BE2C (cell line): ENCODE measurements at regions not wholly inside any gene's neighbourhood (a gene's known extent, or its start where the extent isn't known, plus 50 kb on each side); places are given as distances from the start of the nearest gene placed in this dataset.
A peak's percentile ranks its signal among the peaks of the same experiment; 100 is the strongest.
"Not testable (repeated sequence)": the region's sequence is repeated elsewhere in the genome, so short reads cannot be mapped to it uniquely, and the experiment has no call there.

ENCODE experiments used
- DNase-seq: peaks from one replicate; pipeline ENCODE4 v3.0.0-alpha.2; 2020
- H3K27me3 ChIP-seq: fragments of 250-450 bp; sonication (Bioruptor Pico); 2 replicates; pipeline ENCODE4 v1.5.1; 2020; ENCODE audit warnings: mild to moderate bottlenecking
- H3K36me3 ChIP-seq: fragments of 250-450 bp; sonication (Bioruptor Pico); 2 replicates; pipeline ENCODE4 v1.5.1; 2020; ENCODE audit warnings: mild to moderate bottlenecking
- H3K4me1 ChIP-seq: fragments of 250-450 bp; sonication (Bioruptor Pico); 2 replicates; pipeline ENCODE4 v1.5.1; 2020
- H3K4me3 ChIP-seq: 2 replicates; pipeline ENCODE4 v1.5.1; 2011; ENCODE audit warnings: low read depth, low read length
- H3K9me3 ChIP-seq: fragments of 250-450 bp; sonication (Bioruptor Pico); 2 replicates; pipeline ENCODE4 v1.5.1; 2020
- CTCF ChIP-seq: IDR thresholded peaks from 2 replicates; pipeline ENCODE4 v1.5.1; 2012; ENCODE audit warnings: mild to moderate bottlenecking, low read depth, low read length

- H3K27me3 ChIP-seq, H3K9me3 ChIP-seq, H3K36me3 ChIP-seq, DNase-seq, H3K4me3 ChIP-seq, H3K4me1 ChIP-seq: not testable (repeated sequence)
Observed at GRCh38 chr16:72729552-72729951, 318.4 kb downstream of the ZFHX3 start.

- H3K4me1 ChIP-seq: no peaks in the 10 kb centered on the region
- no peak overlapping the region for H3K4me3 ChIP-seq
- no peaks in the 10 kb centered on the region for H3K27me3 ChIP-seq
- H3K9me3 ChIP-seq: no peaks in the 10 kb centered on the region
- no peak for DNase-seq
- no peaks in the 10 kb centered on the region for H3K36me3 ChIP-seq
- TF ChIP-seq CTCF: no peak
Observed at GRCh38 chr16:72728516-72728915, 319.4 kb downstream of the ZFHX3 start.

DNA sequence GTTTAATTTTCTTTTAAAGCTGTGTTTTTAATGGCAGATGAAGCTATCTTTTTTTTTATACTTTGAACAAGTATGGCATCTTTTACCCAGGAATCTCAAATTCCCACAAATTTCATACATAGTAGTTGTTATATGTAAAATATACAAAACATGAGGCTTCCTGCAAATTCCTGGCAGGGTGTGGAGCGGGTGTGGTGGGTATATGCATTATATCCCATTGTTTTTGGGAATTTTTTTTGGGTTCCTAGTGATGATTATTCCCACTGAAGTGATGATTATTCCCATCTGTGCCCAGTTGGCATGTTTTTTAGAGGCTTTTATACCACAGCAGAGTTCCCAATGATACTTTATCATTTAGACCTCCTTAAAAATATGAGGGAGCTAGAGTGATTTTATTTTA is 320.4 kb downstream of the ZFHX3 start:
- DNase-seq: no peak
- Histone ChIP-seq H3K27me3 (no peaks in the 10 kb centered on the region), H3K4me3 (no peak overlapping the region), H3K9me3 (no peaks in the 10 kb centered on the region), H3K4me1 (no peaks in the 10 kb centered on the region), H3K36me3 (no peaks in the 10 kb centered on the region)
- TF ChIP-seq CTCF: no peak

- Histone ChIP-seq H3K36me3 (no peaks in the 10 kb centered on the region; the same call in 1 of the 2 replicates), H3K4me1 (no peaks in the 10 kb centered on the region; the same call in 1 of the 2 replicates), H3K4me3 (no peak overlapping the region), H3K27me3 (no peaks in the 10 kb centered on the region), H3K9me3 (no peaks in the 10 kb centered on the region)
- no peak for TF ChIP-seq CTCF
- no peak for DNase-seq
Observed at GRCh38 chr16:72725643-72726042, 322.3 kb downstream of the ZFHX3 start.

- Histone ChIP-seq H3K27me3 (no peaks in the 10 kb centered on the region), H3K4me1 (no peaks in the 10 kb centered on the region; the same call in 1 of the 2 replicates), H3K36me3 (no peaks in the 10 kb centered on the region; the same call in 1 of the 2 replicates), H3K9me3 (no peaks in the 10 kb centered on the region), H3K4me3 (no peak overlapping the region)
- no peak for DNase-seq
- no peak for TF ChIP-seq CTCF
Observed at GRCh38 chr16:72723781-72724180, 324.1 kb downstream of the ZFHX3 start.

DNA sequence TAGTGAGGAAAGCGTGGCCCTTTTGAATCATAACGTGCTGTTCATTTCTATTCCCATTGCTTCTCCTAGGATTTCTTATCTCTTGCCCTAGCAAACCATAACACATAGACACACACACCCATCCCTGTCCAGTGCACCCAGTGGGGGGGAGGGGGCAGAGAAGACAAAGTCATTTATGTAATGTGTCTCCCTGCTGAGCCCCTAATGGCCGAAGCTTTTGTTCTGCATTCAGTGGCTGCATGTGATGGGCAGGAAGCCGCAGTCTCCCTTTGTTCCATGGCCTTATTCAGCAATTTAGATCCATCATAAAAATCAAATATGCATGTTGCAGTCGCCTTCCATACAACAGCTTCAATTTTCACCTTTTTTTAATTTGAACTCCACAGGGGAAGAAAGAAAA is 325.4 kb downstream of the ZFHX3 start:
- TF ChIP-seq CTCF: no peak
- DNase-seq: no peak
- Histone ChIP-seq H3K4me3 (no peak overlapping the region), H3K36me3 (no peaks in the 10 kb centered on the region; the same call in 1 of the 2 replicates), H3K9me3 (no peaks in the 10 kb centered on the region), H3K27me3 (no peaks in the 10 kb centered on the region), H3K4me1 (no peaks in the 10 kb centered on the region; the same call in 1 of the 2 replicates)

DNA sequence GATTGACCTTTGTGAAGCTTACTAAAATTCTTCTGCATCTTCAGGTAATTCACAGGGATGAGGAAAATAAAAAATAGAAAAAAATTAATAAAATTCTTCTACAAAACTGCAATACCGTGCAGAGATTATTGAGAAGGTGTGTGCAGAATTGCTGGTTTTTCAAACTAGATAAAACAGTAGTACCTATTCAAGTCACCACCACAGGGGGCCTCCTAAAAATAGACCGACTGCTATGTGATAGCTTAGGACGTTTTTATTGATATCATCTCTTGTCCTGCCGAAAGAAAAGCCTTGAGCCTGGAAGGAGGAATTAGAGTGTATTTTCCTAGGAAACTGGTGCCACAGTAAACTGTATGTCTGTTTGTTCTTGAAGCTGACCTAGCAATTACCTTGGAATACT is 325.9 kb downstream of the ZFHX3 start:
- H3K9me3 ChIP-seq: no peaks in the 10 kb centered on the region
- 0 out of 2 replicates have a peak, but pooled peaks have one; percentile 13 for TF ChIP-seq CTCF
- no peaks in the 10 kb centered on the region for H3K27me3 ChIP-seq
- no peaks in the 10 kb centered on the region; the same call in 1 of the 2 replicates for H3K4me1 ChIP-seq
- H3K36me3 ChIP-seq: no peaks in the 10 kb centered on the region; the same call in 1 of the 2 replicates
- no peak overlapping the region for H3K4me3 ChIP-seq
- no peak for DNase-seq
